ENCODE measurements at regions not wholly inside any gene's neighbourhood (a gene's known extent, or its start where the extent isn't known, plus 50 kb on each side); places are given as distances from the start of the nearest gene placed in this dataset.

DNA sequence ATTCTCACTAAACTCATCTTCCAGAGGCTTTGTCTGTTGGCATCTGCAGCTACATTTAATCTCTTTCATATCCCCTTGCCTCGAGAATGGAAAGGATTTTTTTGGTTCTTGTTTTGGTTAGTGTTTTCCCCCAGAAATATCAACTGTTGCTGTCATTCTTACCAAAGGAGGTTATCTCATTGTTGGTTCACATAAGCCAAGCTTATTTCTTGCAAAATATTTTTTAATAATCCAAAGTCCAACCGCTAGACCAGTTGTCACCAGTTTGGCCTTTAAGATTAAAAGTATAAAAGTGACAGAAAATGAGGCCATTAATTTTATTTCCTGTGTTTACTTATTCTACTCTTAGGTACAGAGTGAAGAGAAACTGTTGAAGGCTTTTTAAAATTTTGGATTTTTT, 66.5 kb upstream of the PROX1 start:
- H3K4me3 ChIP-seq (ENCODE audit: low read length), result no peak overlapping the region
- no peak for DNase-seq (ENCODE audit: low read depth)
- no peak for TF ChIP-seq CTCF (conservative IDR thresholded peaks at IDR 0.05; ENCODE audit: low read length)

GRCh38 chr1:213921712-213922111, 66.1 kb upstream of the PROX1 start:
- no peak for DNase-seq (ENCODE audit: low read depth)
- no peak overlapping the region for H3K4me3 ChIP-seq (ENCODE audit: low read length)
- TF ChIP-seq CTCF (conservative IDR thresholded peaks at IDR 0.05; ENCODE audit: low read length), result no peak

DNA sequence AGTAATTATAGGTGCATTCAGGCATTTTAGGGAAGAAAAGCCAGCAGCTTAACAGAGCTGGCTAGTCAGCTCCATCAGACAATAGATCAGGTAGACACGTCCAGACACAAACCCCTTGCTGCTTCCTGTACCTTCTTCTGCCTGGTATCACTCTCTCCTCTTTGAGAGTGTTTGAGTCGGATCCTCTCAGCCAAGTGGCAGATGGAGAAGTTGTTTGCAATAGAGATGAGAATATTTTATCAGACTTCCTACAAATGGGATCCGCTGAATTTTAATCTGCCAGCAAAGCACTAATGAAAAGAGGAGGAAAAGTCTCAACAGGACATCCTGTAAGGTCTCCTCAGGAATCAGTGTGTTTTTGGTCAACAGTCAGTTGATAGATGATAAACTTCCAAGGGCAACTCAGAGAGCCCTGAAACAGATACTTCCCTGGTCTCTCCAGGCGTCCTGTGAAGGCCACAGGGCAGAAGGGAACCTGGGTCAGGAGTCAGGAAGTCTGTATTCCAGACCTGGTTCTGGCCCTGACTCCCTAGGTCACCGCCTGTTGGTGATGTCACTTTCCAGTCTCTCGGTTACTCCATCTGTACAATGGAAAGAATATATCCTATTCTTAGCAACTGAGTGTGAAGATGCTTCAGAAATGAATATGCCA, 62.1 kb upstream of the PROX1 start:
- no peak for TF ChIP-seq CTCF (conservative IDR thresholded peaks at IDR 0.05; ENCODE audit: low read length)
- no peak for DNase-seq (ENCODE audit: low read depth)
- no peak overlapping the region for H3K4me3 ChIP-seq (ENCODE audit: low read length)

GRCh38 chr1:213927846-213928245, 59.9 kb upstream of the PROX1 start:
- TF ChIP-seq CTCF (conservative IDR thresholded peaks at IDR 0.05; ENCODE audit: low read length), result no peak
- H3K4me3 ChIP-seq (ENCODE audit: low read length), result no peak overlapping the region
- no peak for DNase-seq (ENCODE audit: low read depth)

- no peak for DNase-seq (ENCODE audit: low read depth)
- no peak overlapping the region for H3K4me3 ChIP-seq (ENCODE audit: low read length)
- no peak for TF ChIP-seq CTCF (conservative IDR thresholded peaks at IDR 0.05; ENCODE audit: low read length)
Observed at GRCh38 chr1:213929398-213929797, 58.4 kb upstream of the PROX1 start.

DNA sequence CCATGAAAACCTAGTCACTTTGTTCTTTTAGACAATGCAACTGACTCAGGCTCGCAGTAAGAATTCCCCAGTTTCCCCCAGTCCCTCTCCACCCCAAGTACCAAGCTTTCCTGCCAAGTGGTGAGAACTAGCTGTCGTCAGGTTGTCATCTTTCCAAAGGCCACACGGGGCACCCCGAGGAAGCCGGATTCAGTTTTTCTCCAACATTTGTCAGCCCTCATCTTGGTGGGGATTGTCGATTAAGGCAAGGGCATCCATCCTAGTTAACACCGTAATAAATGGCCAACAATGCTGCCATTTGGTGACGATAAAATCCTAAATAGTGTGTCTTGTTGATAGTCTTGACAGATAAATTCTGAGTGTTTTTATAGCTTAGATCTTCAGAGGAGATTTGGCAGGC, 55.9 kb upstream of the PROX1 start:
- TF ChIP-seq CTCF (conservative IDR thresholded peaks at IDR 0.05; ENCODE audit: low read length), result no peak
- H3K4me3 ChIP-seq (ENCODE audit: low read length), result no peak overlapping the region
- no peak for DNase-seq (ENCODE audit: low read depth)

GRCh38 chr1:213933336-213933735, 54.4 kb upstream of the PROX1 start:
- no peak overlapping the region for H3K4me3 ChIP-seq (ENCODE audit: low read length)
- DNase-seq (ENCODE audit: low read depth), result no peak
- no peak for TF ChIP-seq CTCF (conservative IDR thresholded peaks at IDR 0.05; ENCODE audit: low read length)
